ENCODE measurements at regions not wholly inside any gene's neighbourhood (a gene's known extent, or its start where the extent isn't known, plus 50 kb on each side); places are given as distances from the start of the nearest gene placed in this dataset.

GRCh38 chr11:44472916-44473315, 92.5 kb upstream of the CD82 start:
- no peak overlapping the region for H2AFZ ChIP-seq (ENCODE audit: control insufficient read depth, low read depth, low read length)
- H3K9ac ChIP-seq (ENCODE audit: control insufficient read depth, insufficient read depth, low read length) = no peak overlapping the region
- intact Hi-C loops (cut with micrococcal nuclease; ENCODE audit: unreplicated experiment) = no loop called here
- peaks cover 4 to 5% of the 10 kb centered on the region in 2 experiments; a peak in 2 of 4 replicates for H3K27me3 ChIP-seq (replicated peaks in 1 of 2; ENCODE audit: control insufficient read depth in 2 of 2, insufficient read depth in 2 of 2, low read length in 1 of 2)
- ChIA-PET SMC1A (ENCODE audit: uncharacterized antibody, unreplicated experiment) (no interaction called here), CTCF (no interaction called here), RAD21 (ENCODE audit: unreplicated experiment) (no interaction called here), POLR2A (no interaction called here)
- ATAC-seq (no peak), DNase-seq (ENCODE audit: low read depth, low spot score) (no peak), FAIRE-seq (no peak)
- no peak overlapping the region for H3K27ac ChIP-seq (ENCODE audit: control insufficient read depth, insufficient read depth)
- H3K4me1 ChIP-seq (ENCODE audit: control insufficient read depth, insufficient read depth, low read length) = no peaks in the 10 kb centered on the region
- TF ChIP-seq TAF1 (IDR thresholded peaks at IDR 0.05; ENCODE audit: borderline replicate concordance, low read depth, low read length) = no peak
- BruUV-seq (replicated peaks) = no TSS peak
- H3K36me3 ChIP-seq (ENCODE audit: control insufficient read depth in 2 of 2, insufficient read depth in 2 of 2, low read length in 1 of 2) = no peaks in the 10 kb centered on the region
- H3K4me2 ChIP-seq (ENCODE audit: control insufficient read depth, insufficient read depth) = no peak overlapping the region
- H3K4me3 ChIP-seq = no peak overlapping the region
- H3K79me2 ChIP-seq (ENCODE audit: control insufficient read depth, insufficient read depth, low read length) = no peaks in the 10 kb centered on the region
- WGBS (ENCODE audit: insufficient coverage, insufficient replicate concordance, low lambda C conversion rate, missing lambda C conversion rate) = 23% methylated on average over 4 of the region's 4 CpGs
- in situ Hi-C loops (cut with MboI) = no loop called here
- no peaks in the 10 kb centered on the region for H3K9me3 ChIP-seq (replicated peaks; ENCODE audit: control insufficient read depth, insufficient read depth, low read length)
- H4K20me1 ChIP-seq (ENCODE audit: control insufficient read depth, insufficient read depth) = no peaks in the 10 kb centered on the region

GRCh38 chr11:44474702-44475101, 90.8 kb upstream of the CD82 start:
- TF ChIP-seq ZNF384 (IDR thresholded peaks at IDR 0.05; ENCODE audit: borderline replicate concordance, low read depth, low read length) = no peak
- no peak for TF ChIP-seq PML (IDR thresholded peaks at IDR 0.05; ENCODE audit: low read length)
- TF ChIP-seq MXI1 (IDR thresholded peaks at IDR 0.05; ENCODE audit: low read depth, low read length) = no peak
- TF ChIP-seq E4F1 (IDR thresholded peaks at IDR 0.05; ENCODE audit: borderline replicate concordance, partially characterized antibody) = no peak
- no peak for TF ChIP-seq CBX5 (IDR thresholded peaks at IDR 0.05; ENCODE audit: low read depth)
- no peak for TF ChIP-seq MLLT1 (IDR thresholded peaks at IDR 0.05)
- no peak for TF ChIP-seq PBX3 (IDR thresholded peaks at IDR 0.05; ENCODE audit: insufficient replicate concordance, low read depth, low read length)
- TF ChIP-seq EP300 (IDR thresholded peaks at IDR 0.05; ENCODE audit: borderline replicate concordance in 1 of 2, control insufficient read depth in 1 of 2, low read depth in 2 of 2, low read length in 2 of 2) = no peak
- TF ChIP-seq IRF5 (IDR thresholded peaks at IDR 0.05; ENCODE audit: borderline replicate concordance) = no peak
- H3K4me2 ChIP-seq (ENCODE audit: control insufficient read depth, insufficient read depth) = no peak overlapping the region
- SMC1A ChIA-PET (ENCODE audit: uncharacterized antibody, unreplicated experiment) = no interaction called here
- no peak for DNase-seq (ENCODE audit: low read depth, low spot score)
- H3K9me3 ChIP-seq (replicated peaks; ENCODE audit: control insufficient read depth, insufficient read depth, low read length) = no peaks in the 10 kb centered on the region
- no peaks in the 10 kb centered on the region for H4K20me1 ChIP-seq (ENCODE audit: control insufficient read depth, insufficient read depth)
- BruUV-seq (replicated peaks) = no TSS peak
- FAIRE-seq = no peak
- H2AFZ ChIP-seq (ENCODE audit: control insufficient read depth, low read depth, low read length) = no peak overlapping the region
- no peak overlapping the region for H3K9ac ChIP-seq (ENCODE audit: control insufficient read depth, insufficient read depth, low read length)
- H3K27ac ChIP-seq (ENCODE audit: control insufficient read depth, insufficient read depth) = no peak overlapping the region
- CTCF ChIA-PET = no interaction called here
- peaks cover 2 to 4% of the 10 kb centered on the region in 2 experiments; a peak in 2 of 4 replicates for H3K27me3 ChIP-seq (replicated peaks in 1 of 2; ENCODE audit: control insufficient read depth in 2 of 2, insufficient read depth in 2 of 2, low read length in 1 of 2)
- POLR2A ChIA-PET = no interaction called here
- H3K4me1 ChIP-seq (ENCODE audit: control insufficient read depth, insufficient read depth, low read length) = no peaks in the 10 kb centered on the region
- no peak for ATAC-seq
- intact Hi-C loops (cut with micrococcal nuclease; ENCODE audit: unreplicated experiment) (no loop called here), in situ Hi-C loops (cut with MboI) (no loop called here)
- no peaks in the 10 kb centered on the region for H3K79me2 ChIP-seq (ENCODE audit: control insufficient read depth, insufficient read depth, low read length)
- no peak overlapping the region for H3K4me3 ChIP-seq
- 18% methylated on average over 5 of the region's 5 CpGs for WGBS (ENCODE audit: insufficient coverage, insufficient replicate concordance, low lambda C conversion rate, missing lambda C conversion rate)
- RAD21 ChIA-PET (ENCODE audit: unreplicated experiment) = no interaction called here
- H3K36me3 ChIP-seq (ENCODE audit: control insufficient read depth in 2 of 2, insufficient read depth in 2 of 2, low read length in 1 of 2) = no peaks in the 10 kb centered on the region

Measured in GM12878 (cell line).